ENCODE measurements at regions not wholly inside any gene's neighbourhood (a gene's known extent, or its start where the extent isn't known, plus 50 kb on each side); places are given as distances from the start of the nearest gene placed in this dataset.

DNA sequence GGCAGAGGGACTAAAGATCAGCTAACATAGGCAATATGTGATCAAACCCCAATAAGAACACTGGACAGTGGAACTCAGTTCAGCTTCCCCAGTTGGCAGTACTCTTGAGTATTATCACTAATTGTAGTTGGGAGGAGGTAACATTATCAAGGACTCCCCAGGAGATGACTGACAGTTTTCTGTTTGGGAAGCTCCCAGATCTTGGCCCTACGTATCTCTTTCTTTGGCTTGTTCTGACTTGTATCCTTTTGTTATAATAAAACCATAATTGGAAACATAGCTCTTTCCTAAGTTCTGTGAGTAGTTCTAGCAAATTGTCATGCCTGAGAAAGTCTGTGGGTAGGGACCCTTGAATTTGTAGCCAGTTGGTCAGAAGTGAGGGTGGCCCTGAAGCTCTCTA lies 316.4 kb downstream of the ZNF621 start:
- no peak for TF ChIP-seq POLR2AphosphoS5 (IDR thresholded peaks at IDR 0.05; ENCODE audit: borderline replicate concordance, low read depth, low read length)
- no peak for TF ChIP-seq EZH2 (IDR thresholded peaks at IDR 0.05)
- TF ChIP-seq FOXP2 (optimal IDR thresholded peaks at IDR 0.05; ENCODE audit: control extremely low read depth, extremely low read length, insufficient read depth) = no peak

All from SK-N-MC (cell line).